Activated CD8-positive, alpha-beta memory T cell treated with anti-CD3 and anti-CD28 coated beads for 24 hours (primary cell): ENCODE measurements at regions not wholly inside any gene's neighbourhood (a gene's known extent, or its start where the extent isn't known, plus 50 kb on each side); places are given as distances from the start of the nearest gene placed in this dataset.

ENCODE experiments used
- DNase-seq: peaks from one replicate; pipeline ENCODE4 v3.0.0-alpha.2; 2020

GRCh38 chr12:5232826-5233500 is 189.3 kb downstream of the KCNA5 start:
- no peak for DNase-seq

GRCh38 chr12:5236022-5236640 is 192.5 kb downstream of the KCNA5 start:
- no peak for DNase-seq

GRCh38 chr12:5242440-5242839 is 189.5 kb upstream of the NTF3 start:
- no peak for DNase-seq

GRCh38 chr12:5243014-5243413 is 188.9 kb upstream of the NTF3 start:
- no peak for DNase-seq

GRCh38 chr12:5244513-5244972 is 187.4 kb upstream of the NTF3 start:
- no peak for DNase-seq

GRCh38 chr12:5246196-5246595 is 185.7 kb upstream of the NTF3 start:
- no peak for DNase-seq

GRCh38 chr12:5247144-5247543 is 184.8 kb upstream of the NTF3 start:
- no peak for DNase-seq

- DNase-seq = no peak
These were observed 183.7 kb upstream of the NTF3 start for GRCh38 chr12:5248230-5248629.

GRCh38 chr12:5248999-5249526 is 182.8 kb upstream of the NTF3 start:
- no peak for DNase-seq

- no peak for DNase-seq
These were observed 180.8 kb upstream of the NTF3 start for GRCh38 chr12:5251092-5251491.

GRCh38 chr12:5251786-5252185 is 180.1 kb upstream of the NTF3 start:
- DNase-seq = no peak

GRCh38 chr12:5254703-5255102 is 177.2 kb upstream of the NTF3 start:
- DNase-seq = no peak

GRCh38 chr12:5257763-5258495 is 174.0 kb upstream of the NTF3 start:
- DNase-seq = no peak

- no peak for DNase-seq
These were observed 173.4 kb upstream of the NTF3 start for GRCh38 chr12:5258498-5258897.

GRCh38 chr12:5258926-5259325 is 173.0 kb upstream of the NTF3 start:
- no peak for DNase-seq

- no peak for DNase-seq
These were observed 172.4 kb upstream of the NTF3 start for GRCh38 chr12:5259523-5259922.

- no peak for DNase-seq
These were observed 171.8 kb upstream of the NTF3 start for GRCh38 chr12:5260086-5260485.

- no peak for DNase-seq
These were observed 171.3 kb upstream of the NTF3 start for GRCh38 chr12:5260591-5261086.

GRCh38 chr12:5262450-5262849 is 169.5 kb upstream of the NTF3 start:
- DNase-seq = no peak

- no peak for DNase-seq
These were observed 169.0 kb upstream of the NTF3 start for GRCh38 chr12:5262885-5263284.

GRCh38 chr12:5264006-5264405 is 167.9 kb upstream of the NTF3 start:
- no peak for DNase-seq

GRCh38 chr12:5267603-5268423 is 164.1 kb upstream of the NTF3 start:
- DNase-seq = no peak
